ENCODE measurements at regions not wholly inside any gene's neighbourhood (a gene's known extent, or its start where the extent isn't known, plus 50 kb on each side); places are given as distances from the start of the nearest gene placed in this dataset.
"Not testable (repeated sequence)": the region's sequence is repeated elsewhere in the genome, so short reads cannot be mapped to it uniquely, and the experiment has no call there.

DNA sequence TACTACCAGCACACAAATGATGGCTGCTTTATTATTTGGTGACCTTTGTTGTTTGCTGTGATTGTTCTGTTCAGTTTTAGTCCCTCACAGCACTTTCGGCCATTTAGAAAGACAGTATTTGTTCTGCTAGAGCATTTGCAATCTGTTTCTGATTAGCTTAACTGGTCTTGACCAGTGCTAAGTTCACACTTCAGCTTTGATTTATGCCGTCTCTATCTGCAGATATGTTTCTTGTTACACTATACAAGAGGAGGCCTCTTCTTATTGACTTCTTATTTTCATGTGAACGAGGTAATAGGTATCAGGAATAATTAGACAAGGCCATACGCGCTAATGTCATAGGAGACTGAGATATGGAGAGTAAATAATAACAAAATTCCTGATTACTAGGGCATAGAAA, 253.0 kb upstream of the PLGLB2 start:
- intact Hi-C loops (cut with DNase I); H3K9me3 ChIP-seq; H3K27ac ChIP-seq (replicated peaks in 1 of 4); H3K36me3 ChIP-seq; DNase-seq (ENCODE audit: extremely low spot score); H3K4me3 ChIP-seq; H3K4me1 ChIP-seq; H3K27me3 ChIP-seq: not testable (repeated sequence)
- WGBS, result 89% methylated on average over 5 of the region's 5 CpGs

DNA sequence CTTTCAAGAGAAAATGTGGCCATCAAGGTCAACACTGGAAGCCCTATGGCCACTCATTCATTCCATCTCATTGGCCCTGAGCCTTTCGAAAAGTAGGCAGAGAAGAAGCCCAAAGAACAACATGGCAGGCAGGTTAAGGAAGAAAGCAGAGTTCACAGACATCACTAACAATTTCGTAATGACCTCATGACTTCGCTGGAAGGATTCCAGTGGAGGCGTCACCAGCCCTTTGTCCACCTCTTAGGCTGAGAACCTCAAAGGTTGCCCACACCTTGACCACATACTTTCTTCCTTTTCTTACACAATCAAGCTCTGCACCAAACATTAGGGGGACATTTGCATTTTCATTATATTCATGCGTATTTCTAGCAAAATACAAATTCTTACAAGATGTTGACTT, 252.4 kb upstream of the PLGLB2 start:
- H3K9me3 ChIP-seq; H3K4me1 ChIP-seq; DNase-seq (ENCODE audit: extremely low spot score); H3K36me3 ChIP-seq; H3K27me3 ChIP-seq; H3K4me3 ChIP-seq; intact Hi-C loops (cut with DNase I); H3K27ac ChIP-seq (replicated peaks in 1 of 4): not testable (repeated sequence)
- 92% methylated on average over 5 of the region's 5 CpGs for WGBS

DNA sequence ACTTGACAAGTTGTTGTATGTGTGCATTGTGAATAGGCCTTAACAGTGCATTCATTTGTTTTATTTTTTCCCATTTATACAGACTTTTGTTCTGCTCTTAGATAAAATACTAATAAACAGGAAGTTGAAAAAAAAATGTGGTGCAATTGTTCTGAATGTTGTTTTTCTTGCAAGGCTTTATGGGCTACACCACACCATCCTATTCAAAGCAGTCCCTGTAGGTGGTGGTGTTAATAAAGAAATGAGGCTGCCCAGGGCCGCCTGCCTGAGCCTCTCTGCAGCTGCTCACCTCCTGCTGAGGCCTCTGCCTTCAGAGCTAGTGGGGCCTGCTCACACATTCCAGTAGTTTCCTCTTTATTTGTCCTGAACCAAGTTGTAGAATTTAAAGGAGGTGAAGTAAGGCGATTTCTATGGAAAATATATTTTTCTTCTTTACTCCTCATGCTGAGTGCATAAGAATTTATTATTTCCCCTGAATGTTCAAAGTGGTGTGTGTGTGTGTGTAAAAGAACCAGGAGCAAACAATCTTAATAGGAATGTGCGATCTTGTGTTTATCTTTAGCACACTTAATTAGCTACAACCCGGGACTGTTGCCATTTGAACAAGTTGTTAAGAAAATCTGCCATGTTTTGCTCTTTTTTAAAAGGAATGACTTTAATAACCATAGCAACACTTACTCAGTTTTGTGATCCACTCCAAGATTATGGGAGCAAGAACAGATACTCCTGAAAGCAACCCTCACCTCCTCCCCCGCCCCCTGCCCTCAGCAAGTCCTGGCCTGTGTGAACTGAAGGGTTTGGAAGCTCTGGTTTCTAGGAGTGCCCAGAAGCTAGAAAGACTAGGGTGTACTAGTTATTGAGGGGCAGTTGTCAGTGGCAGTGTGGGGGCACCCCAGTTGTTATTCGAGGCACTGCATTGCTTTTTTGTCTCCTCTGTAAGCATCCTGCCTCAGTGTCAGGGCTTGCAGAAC, 251.6 kb upstream of the PLGLB2 start:
- H3K27ac ChIP-seq (replicated peaks in 1 of 4); H3K9me3 ChIP-seq; H3K27me3 ChIP-seq; DNase-seq (ENCODE audit: extremely low spot score); H3K4me3 ChIP-seq; intact Hi-C loops (cut with DNase I); H3K36me3 ChIP-seq; H3K4me1 ChIP-seq: not testable (repeated sequence)
- TF ChIP-seq, protein P1, sequence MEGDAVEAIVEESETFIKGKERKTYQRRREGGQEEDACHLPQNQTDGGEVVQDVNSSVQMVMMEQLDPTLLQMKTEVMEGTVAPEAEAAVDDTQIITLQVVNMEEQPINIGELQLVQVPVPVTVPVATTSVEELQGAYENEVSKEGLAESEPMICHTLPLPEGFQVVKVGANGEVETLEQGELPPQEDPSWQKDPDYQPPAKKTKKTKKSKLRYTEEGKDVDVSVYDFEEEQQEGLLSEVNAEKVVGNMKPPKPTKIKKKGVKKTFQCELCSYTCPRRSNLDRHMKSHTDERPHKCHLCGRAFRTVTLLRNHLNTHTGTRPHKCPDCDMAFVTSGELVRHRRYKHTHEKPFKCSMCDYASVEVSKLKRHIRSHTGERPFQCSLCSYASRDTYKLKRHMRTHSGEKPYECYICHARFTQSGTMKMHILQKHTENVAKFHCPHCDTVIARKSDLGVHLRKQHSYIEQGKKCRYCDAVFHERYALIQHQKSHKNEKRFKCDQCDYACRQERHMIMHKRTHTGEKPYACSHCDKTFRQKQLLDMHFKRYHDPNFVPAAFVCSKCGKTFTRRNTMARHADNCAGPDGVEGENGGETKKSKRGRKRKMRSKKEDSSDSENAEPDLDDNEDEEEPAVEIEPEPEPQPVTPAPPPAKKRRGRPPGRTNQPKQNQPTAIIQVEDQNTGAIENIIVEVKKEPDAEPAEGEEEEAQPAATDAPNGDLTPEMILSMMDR (IDR thresholded peaks at IDR 0.05), result peak in 2 of 3 experiments; percentile 30 to 40
- 18% methylated on average over 3 of the region's 6 CpGs for WGBS

DNA sequence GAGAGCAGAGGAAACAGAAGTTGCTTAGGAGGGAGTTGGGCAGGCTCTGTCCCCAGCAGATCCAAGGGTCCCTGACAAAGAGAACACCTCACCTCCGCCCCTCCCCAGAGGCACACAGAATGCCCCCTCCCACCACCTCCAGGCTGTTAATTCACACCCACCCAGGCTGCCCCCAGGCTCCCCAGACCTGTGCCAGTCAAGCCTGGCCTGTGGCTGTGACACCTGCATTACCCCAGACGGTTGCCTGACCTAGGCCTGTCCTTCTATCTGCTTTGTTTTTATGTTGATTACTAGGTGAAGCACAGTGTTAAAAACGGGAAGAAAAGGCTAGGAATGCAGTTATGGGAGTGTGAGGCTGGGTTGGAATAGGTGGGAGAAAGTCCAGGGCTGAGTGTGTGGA, 250.8 kb upstream of the PLGLB2 start:
- no CpG with 5 or more reads among the region's 3 CpGs for WGBS

DNA sequence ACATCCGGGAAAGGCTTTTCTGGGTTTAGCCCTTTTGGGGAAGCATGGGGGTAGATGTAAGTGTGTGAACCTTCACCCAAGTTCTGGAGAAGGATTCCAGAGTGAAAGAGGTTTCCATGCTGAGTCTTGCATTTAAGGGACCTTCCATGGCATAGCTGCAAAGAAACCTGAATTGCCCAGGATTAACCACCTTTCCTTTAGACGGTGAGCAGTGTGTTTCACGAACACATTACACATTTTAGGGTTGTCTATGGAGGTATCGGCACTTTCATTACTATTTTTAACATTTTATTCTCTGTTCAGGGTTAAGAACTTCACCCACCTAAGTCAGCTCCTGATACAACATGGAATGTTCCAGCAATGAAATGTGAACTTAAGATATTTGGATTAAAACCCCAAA, 250.2 kb upstream of the PLGLB2 start:
- DNase-seq (ENCODE audit: extremely low spot score); H3K27ac ChIP-seq (replicated peaks in 1 of 4); H3K9me3 ChIP-seq; intact Hi-C loops (cut with DNase I); H3K27me3 ChIP-seq; H3K4me3 ChIP-seq; H3K4me1 ChIP-seq; H3K36me3 ChIP-seq: not testable (repeated sequence)
- 82% methylated on average over 3 of the region's 4 CpGs for WGBS

More for the DNA sequence above, 250.8 kb upstream of the PLGLB2 start:
- H3K4me1 ChIP-seq; H3K36me3 ChIP-seq; H3K4me3 ChIP-seq; DNase-seq (ENCODE audit: extremely low spot score); H3K27ac ChIP-seq (replicated peaks in 1 of 4); intact Hi-C loops (cut with DNase I); H3K27me3 ChIP-seq; H3K9me3 ChIP-seq: not testable (repeated sequence)

DNA sequence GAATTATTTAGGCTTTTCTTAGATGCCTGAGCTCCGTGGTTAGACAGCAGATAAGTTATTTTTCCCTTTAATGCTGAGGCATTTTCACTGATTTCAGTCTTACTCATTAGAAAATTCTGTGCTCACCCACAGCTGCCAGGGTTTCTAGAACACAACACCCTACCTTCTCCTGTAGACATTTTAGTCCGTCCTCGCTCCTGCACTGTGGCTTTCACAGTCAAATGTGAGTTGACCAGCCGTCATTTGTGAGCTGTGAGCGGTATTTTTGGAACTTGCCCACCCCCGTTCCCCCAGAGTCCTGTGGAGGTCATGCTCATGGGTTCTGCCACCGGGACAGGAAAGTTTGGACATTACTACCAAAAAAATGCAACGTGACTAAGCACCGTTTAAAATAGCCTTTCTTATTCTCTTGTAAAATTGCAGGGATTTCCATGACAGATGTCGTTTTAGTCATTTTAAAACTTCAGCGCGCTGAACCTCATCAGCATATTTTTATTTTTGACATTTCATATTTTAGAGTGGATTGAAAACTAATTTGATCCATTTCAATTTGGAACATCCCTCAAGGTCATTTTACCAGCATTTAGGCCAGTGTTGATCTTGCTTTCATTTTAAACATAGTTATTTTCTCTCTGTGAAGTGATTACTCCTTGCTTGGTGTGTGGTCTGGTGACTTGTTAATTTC, 249.6 kb upstream of the PLGLB2 start:
- H3K9me3 ChIP-seq; H3K27me3 ChIP-seq; H3K4me1 ChIP-seq; H3K36me3 ChIP-seq; intact Hi-C loops (cut with DNase I); DNase-seq (ENCODE audit: extremely low spot score); H3K27ac ChIP-seq (replicated peaks in 1 of 4): not testable (repeated sequence)
- H3K4me3 ChIP-seq, result peak overlapping the region in 2 of 4 donors; percentile 20 to 22
- 86% methylated on average over 8 of the region's 12 CpGs for WGBS

DNA sequence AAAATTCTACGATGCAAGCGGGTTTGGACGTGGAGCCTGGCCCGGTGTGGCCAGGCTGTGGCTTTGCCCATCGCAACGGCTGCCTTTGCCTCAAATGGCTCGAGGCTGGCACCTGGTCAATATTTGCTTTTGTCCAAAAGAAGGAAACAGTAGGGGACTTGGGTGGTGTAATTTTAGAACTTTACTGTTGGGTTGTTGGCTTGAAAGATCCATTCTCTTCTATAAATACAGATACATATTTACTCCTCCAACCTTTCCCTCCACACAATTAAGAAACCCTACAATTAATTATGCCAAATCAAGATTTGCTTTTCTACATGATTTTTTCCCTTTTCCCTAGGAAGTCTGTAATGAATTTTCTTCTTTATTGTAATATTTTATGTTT, 249.0 kb upstream of the PLGLB2 start:
- DNase-seq (ENCODE audit: extremely low spot score); H3K27me3 ChIP-seq; H3K27ac ChIP-seq (replicated peaks in 1 of 4); H3K9me3 ChIP-seq; intact Hi-C loops (cut with DNase I); H3K4me1 ChIP-seq; H3K36me3 ChIP-seq: not testable (repeated sequence)
- no CpG with 5 or more reads among the region's 7 CpGs for whole genome bisulfite sequencing
- H3K4me3 ChIP-seq, result peak overlapping the region in 2 of 4 donors; percentile 20 to 22

DNA sequence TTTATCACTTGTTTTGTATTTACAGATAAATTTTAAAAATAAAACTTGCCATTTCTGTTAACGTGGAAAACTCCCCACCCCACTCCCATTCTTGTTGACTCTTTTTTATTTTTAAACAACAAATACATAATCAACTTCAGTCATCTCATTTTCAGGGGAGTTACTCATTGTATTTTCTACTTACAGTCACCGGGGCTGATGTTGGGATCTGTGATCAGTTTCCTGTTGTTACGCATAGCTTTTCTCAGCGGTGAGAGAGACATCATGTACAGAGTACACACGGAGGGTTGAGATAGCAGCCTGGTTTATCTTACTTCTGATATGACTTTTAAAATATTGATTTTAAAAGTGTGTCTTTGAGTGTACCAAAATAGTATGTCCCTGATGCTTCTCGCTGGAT, 248.0 kb upstream of the PLGLB2 start:
- H3K36me3 ChIP-seq; H3K9me3 ChIP-seq; intact Hi-C loops (cut with DNase I); DNase-seq (ENCODE audit: extremely low spot score); H3K27ac ChIP-seq (replicated peaks in 1 of 4); H3K4me1 ChIP-seq; H3K4me3 ChIP-seq; H3K27me3 ChIP-seq: not testable (repeated sequence)
- WGBS, result no CpG with 5 or more reads among the region's 6 CpGs

DNA sequence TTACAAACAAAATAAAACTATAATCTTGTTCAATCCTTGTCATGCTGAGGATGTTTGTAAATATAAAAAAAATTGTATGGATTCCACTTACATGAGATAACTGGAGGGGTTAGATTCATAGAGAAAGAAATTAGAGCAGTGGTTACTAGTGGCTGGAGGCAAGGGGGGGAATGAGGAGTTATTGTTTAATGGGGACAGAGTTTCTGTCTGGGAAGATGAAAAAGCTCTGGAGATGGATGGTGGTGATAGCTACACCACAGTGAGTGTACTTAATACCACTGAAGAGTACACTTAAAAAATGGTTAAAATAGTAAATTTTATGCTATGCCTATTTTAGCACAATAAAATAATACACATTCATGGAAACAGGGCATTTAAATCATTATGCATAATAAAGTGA, 247.5 kb upstream of the PLGLB2 start:
- DNase-seq (ENCODE audit: extremely low spot score); intact Hi-C loops (cut with DNase I); H3K36me3 ChIP-seq; H3K4me1 ChIP-seq; H3K4me3 ChIP-seq; H3K27ac ChIP-seq (replicated peaks in 1 of 4); H3K27me3 ChIP-seq; H3K9me3 ChIP-seq: not testable (repeated sequence)

DNA sequence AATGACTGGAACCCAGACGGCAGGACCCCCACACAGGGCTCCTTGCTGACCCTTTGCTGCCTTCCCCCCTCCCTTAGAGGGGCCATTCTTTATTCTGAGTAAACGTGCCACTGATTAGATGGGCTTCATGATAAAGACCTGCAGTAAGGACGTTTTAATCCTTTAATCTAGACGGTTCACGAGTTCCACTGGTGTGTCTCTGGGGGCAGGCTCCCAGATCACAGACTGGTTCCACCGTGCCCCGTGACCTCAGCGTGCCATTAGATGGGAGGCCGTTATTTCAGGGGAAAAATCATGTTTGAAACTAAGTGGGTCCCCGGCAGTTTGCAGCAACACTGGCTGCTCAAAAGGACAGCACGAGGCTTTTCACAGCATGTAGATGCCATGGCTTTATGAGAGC, 246.9 kb upstream of the PLGLB2 start:
- H3K4me1 ChIP-seq; H3K27ac ChIP-seq (replicated peaks in 1 of 4); intact Hi-C loops (cut with DNase I); H3K9me3 ChIP-seq; H3K36me3 ChIP-seq; H3K27me3 ChIP-seq; DNase-seq (ENCODE audit: extremely low spot score); H3K4me3 ChIP-seq: not testable (repeated sequence)
- WGBS, result 81% methylated on average over 6 of the region's 11 CpGs

DNA sequence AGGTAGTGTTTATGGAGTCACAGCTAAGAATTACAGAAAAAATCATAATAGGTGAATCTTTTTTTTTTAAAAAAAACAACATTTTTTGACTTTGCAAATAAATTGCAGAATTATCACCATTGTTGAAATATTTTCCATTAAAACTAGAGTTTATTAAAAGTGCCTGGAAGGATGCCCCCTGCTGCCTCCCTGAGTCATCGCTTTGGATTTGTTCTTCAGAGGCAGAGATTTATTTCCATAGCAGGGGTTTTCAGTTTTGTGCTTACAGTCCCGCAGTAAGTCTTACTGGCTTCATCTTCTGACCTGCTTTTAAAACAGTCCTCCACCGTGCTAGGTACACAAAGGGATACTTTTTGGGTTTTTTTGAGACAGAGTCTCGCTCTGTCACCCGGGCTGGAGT, 244.9 kb upstream of the PLGLB2 start:
- H3K27ac ChIP-seq (replicated peaks in 1 of 4); DNase-seq (ENCODE audit: extremely low spot score); H3K36me3 ChIP-seq; H3K9me3 ChIP-seq; intact Hi-C loops (cut with DNase I); H3K4me3 ChIP-seq; H3K4me1 ChIP-seq; H3K27me3 ChIP-seq: not testable (repeated sequence)
- 94% methylated on average over 2 of the region's 5 CpGs for WGBS

DNA sequence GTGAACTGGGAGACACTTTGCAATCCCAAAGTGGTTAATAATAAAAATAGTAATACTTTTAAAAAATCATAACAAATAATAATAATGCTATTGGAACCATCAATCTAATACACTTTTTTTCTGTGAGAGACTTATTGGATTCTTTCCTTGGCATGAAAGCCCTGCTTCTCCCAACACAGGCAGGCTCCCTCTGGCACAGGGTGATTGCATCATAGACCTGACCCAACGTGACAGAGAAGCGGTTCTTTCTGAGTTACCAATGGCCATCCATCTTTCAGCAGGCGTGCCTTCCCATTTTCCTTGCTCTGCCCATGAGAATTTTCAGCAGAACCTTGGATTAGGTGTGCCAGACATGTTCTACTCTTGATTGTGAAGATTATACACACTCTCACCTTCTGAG, 242.6 kb upstream of the PLGLB2 start:
- DNase-seq (ENCODE audit: extremely low spot score); H3K9me3 ChIP-seq; H3K4me1 ChIP-seq; H3K36me3 ChIP-seq; intact Hi-C loops (cut with DNase I); H3K27me3 ChIP-seq; H3K4me3 ChIP-seq; H3K27ac ChIP-seq (replicated peaks in 1 of 4): not testable (repeated sequence)
- no CpG with 5 or more reads among the region's 3 CpGs for WGBS

Data from esophagus muscularis mucosa (tissue), 4 donors.